Epithelial cell of esophagus (primary cell): ENCODE measurements at regions not wholly inside any gene's neighbourhood (a gene's known extent, or its start where the extent isn't known, plus 50 kb on each side); places are given as distances from the start of the nearest gene placed in this dataset.
"Not testable (repeated sequence)": the region's sequence is repeated elsewhere in the genome, so short reads cannot be mapped to it uniquely, and the experiment has no call there.

Source experiments
- DNase-seq: peaks from one replicate; pipeline ENCODE4 v3.0.0; 2010; ENCODE audit warnings: low read depth
- H3K4me3 ChIP-seq: 2 replicates; pipeline ENCODE4 v1.5.1; 2011; ENCODE audit warnings: mild to moderate bottlenecking, low read length, control low read depth
- CTCF ChIP-seq: IDR thresholded peaks from 2 replicates; pipeline ENCODE4 v1.5.1; 2011; ENCODE audit warnings: low read depth, mild to moderate bottlenecking, low read length, control low read depth, inconsistent platforms; ENCODE audit not compliant: insufficient read depth; ENCODE audit errors: missing control alignments

GRCh38 chr13:22893204-22893603 lies 287.6 kb upstream of the SGCG start:
- H3K4me3 ChIP-seq, result no peak overlapping the region
- DNase-seq, result no peak
- no peak for TF ChIP-seq CTCF

GRCh38 chr13:22893777-22894176 lies 287.0 kb upstream of the SGCG start:
- no peak for TF ChIP-seq CTCF
- no peak for DNase-seq
- H3K4me3 ChIP-seq, result no peak overlapping the region

DNA sequence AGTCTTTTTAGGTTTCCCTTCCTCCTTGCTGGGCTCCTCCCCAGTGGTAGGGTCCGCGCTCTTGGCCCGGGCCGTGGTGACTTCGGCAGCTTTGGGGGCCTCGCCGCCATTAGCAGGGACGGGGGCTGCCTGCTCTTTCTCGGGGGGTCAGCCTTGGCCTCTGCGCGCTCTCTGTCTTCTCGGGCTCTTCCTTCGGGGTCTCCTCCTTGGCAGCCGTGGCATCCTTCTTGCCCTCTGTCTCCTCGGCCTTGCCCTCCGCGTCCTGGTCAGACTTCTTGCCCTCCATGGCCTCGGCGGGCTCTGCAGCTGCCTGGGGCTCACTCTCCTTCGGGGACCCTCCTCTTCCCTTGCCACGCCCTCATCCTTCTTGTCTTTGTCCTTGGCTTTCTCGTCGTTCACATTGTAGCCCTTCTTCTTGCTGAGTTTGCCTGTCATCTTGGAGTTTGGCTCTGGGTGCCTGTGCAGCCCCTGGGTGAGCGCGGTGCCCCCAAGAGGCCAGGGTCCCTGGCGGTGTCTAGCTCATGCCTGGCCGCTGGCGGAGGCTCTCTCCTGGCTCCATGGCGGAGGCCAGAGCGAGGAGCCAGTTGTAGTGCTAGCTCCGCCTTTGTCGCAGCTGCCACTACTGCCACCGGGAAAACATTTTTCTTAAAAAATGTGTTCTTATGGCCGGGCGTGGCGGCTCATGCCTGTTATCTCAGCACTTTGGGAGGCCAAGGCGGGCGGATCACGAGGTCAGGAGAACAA lies 283.0 kb upstream of the SGCG start:
- TF ChIP-seq CTCF, result no peak
- DNase-seq, result no peak

DNA sequence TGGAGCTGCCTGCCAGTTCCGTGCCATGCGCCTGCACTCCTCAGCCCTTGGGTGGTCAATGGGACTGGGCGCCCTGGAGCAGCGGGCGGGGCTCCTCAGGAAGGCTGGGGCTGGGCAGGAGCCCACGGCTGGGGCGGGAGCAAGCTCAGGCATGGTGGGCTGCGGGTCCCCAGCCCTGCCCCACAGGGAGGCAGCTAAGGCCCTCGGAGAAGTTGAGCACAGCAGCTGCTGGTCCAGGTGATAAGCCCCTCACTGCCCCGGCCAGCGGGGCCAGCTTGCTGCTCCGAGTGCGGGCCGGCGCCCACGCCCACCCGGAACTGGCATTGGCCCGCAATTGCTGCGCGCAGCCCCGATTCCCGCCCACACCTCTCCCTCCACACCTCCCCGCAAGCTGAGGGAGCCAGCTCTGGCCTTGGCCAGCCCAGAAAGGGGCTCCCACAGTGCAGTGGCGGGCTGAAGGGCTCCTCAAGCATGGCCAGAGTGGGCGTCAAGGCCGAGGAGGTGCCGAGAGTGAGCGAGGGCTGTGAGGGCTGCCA lies 280.3 kb upstream of the SGCG start:
- not testable (repeated sequence) for DNase-seq

More for the DNA sequence above, 283.0 kb upstream of the SGCG start:
- no peak overlapping the region for H3K4me3 ChIP-seq

GRCh38 chr13:22903301-22903700 lies 277.5 kb upstream of the SGCG start:
- no peak overlapping the region for H3K4me3 ChIP-seq
- TF ChIP-seq CTCF, result no peak
- DNase-seq, result no peak

More for the DNA sequence above, 280.3 kb upstream of the SGCG start:
- H3K4me3 ChIP-seq, result not testable (repeated sequence)

DNA sequence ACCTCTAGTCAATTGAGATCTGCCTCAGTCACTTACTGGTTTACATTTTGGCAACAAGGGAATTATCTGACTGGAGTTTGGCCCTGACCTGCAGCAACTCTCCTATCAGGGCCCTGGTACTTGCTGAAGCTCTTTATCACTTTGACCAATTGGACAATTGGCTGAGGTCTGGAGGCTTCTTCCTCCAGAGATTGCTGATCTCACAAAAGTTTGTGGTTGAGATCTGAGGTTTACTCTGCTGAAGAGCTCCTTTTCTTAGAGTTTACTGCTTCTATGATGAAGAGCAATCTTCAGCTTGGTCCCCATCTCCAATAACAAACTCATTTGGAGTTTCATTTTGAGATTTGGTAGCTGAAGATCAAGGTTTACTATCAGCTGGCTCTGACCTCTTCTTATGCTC lies 276.9 kb upstream of the SGCG start:
- TF ChIP-seq CTCF, result no peak
- H3K4me3 ChIP-seq, result no peak overlapping the region
- no peak for DNase-seq

DNA sequence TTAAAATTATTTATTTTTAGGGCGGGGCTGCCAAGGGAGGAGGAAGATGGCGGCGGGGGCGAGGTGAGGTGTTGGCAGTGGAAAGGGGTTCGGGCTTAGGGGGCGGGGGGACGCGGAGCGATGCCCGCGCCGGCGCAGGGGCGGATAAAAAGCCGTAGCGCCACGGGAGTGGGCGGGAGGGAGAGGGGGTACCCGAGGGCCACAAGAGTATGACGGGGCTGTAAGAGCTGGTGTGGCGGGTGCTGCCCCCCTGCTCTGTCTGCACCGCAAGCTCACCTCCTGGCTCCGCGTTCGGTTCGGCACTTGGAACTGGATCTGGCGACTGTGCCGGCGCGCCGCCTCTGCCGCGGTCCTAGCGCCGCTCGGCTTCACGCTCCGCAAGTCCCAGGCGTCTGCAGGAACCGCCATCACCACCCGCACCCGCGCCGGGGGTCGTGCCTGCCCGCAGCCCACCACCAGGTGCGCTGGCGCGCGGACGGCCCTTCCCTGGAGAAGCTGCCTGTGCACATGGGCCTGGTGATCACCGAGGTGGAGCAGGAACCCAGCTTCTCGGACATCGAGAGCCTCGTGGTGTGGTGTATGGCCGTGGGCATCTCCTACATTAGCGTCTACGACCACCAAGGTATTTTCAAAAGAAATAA lies 265.2 kb upstream of the SGCG start:
- peak; percentile 53 for DNase-seq
- no peak for TF ChIP-seq CTCF
- peak overlapping the region; percentile 68 for H3K4me3 ChIP-seq

GRCh38 chr13:22916276-22916675 lies 264.5 kb upstream of the SGCG start:
- peak overlapping the region; percentile 68 for H3K4me3 ChIP-seq
- DNase-seq, result not testable (repeated sequence)
